H9 (cell line): ENCODE measurements at regions not wholly inside any gene's neighbourhood (a gene's known extent, or its start where the extent isn't known, plus 50 kb on each side); places are given as distances from the start of the nearest gene placed in this dataset.

Experiments
- DNase-seq: peaks from one replicate; pipeline ENCODE4 v3.0.0-alpha.2; 2017
- H2AFZ ChIP-seq: one replicate; pipeline ENCODE4 v1.6.1; 2013; ENCODE audit warnings: mild to moderate bottlenecking, low read length, control low read depth, moderate library complexity
- H2AK5ac ChIP-seq: 2 replicates; pipeline ENCODE4 v1.6.1; 2013; ENCODE audit warnings: low read length, control low read depth, mixed read lengths; ENCODE audit not compliant: insufficient read length
- H2BK120ac ChIP-seq: one replicate; pipeline ENCODE4 v1.6.1; 2013; ENCODE audit warnings: low read depth, mild to moderate bottlenecking, low read length, control low read depth, inconsistent platforms; ENCODE audit not compliant: poor library complexity, severe bottlenecking
- H2BK12ac ChIP-seq: 2 replicates; pipeline ENCODE4 v1.6.1; 2013; ENCODE audit warnings: low read length, control low read depth, mixed read lengths, low read depth; ENCODE audit not compliant: insufficient read length
- H2BK15ac ChIP-seq: 2 replicates; pipeline ENCODE4 v1.6.1; 2013; ENCODE audit warnings: low read depth, low read length, control low read depth
- H2BK20ac ChIP-seq: one replicate; pipeline ENCODE4 v1.6.1; 2013; ENCODE audit warnings: low read depth, mild to moderate bottlenecking, low read length, control low read depth, inconsistent platforms; ENCODE audit not compliant: poor library complexity, severe bottlenecking
- H2BK5ac ChIP-seq: 2 replicates; pipeline ENCODE4 v1.6.1; 2013; ENCODE audit warnings: low read length, control low read depth, mixed read lengths; ENCODE audit not compliant: insufficient read length
- H3K14ac ChIP-seq: 2 replicates; pipeline ENCODE4 v1.6.1; 2013; ENCODE audit warnings: low read length, control low read depth; ENCODE audit not compliant: insufficient read depth
- H3K18ac ChIP-seq: 2 replicates; pipeline ENCODE4 v1.6.1; 2013; ENCODE audit warnings: low read depth, mild to moderate bottlenecking, mixed read lengths, low read length, control low read depth; ENCODE audit not compliant: insufficient read length
- H3K23ac ChIP-seq: 2 replicates; pipeline ENCODE4 v1.6.1; 2013; ENCODE audit warnings: low read length, control low read depth, mixed read lengths, low read depth; ENCODE audit not compliant: insufficient read length
- H3K23me2 ChIP-seq: 2 replicates; pipeline ENCODE4 v1.6.1; 2013; ENCODE audit warnings: low read depth, mild to moderate bottlenecking, mixed read lengths, low read length, control low read depth; ENCODE audit not compliant: insufficient read length, poor library complexity, severe bottlenecking
- H3K27ac ChIP-seq: 2 replicates; pipeline ENCODE4 v1.5.1; 2013; ENCODE audit warnings: low read length, control low read depth, mixed read lengths, low read depth; ENCODE audit not compliant: insufficient read length
- H3K27me3 ChIP-seq: 2 replicates; pipeline ENCODE4 v1.6.1; 2013; ENCODE audit warnings: low read length, control low read depth, inconsistent platforms; ENCODE audit not compliant: insufficient read depth
- H3K4ac ChIP-seq: 2 replicates; pipeline ENCODE4 v1.6.1; 2013; ENCODE audit warnings: low read depth, mild to moderate bottlenecking, control low read depth, inconsistent platforms, low read length, moderate library complexity
- H3K4me1 ChIP-seq: 2 replicates; pipeline ENCODE4 v1.6.1; 2013; ENCODE audit warnings: low read length, control low read depth, inconsistent platforms; ENCODE audit not compliant: insufficient read depth
- H3K4me2 ChIP-seq: 2 replicates; pipeline ENCODE4 v1.6.1; 2013; ENCODE audit warnings: low read length, control low read depth, mixed read lengths; ENCODE audit not compliant: insufficient read length, insufficient read depth
- H3K56ac ChIP-seq: 2 replicates; pipeline ENCODE4 v1.6.1; 2013; ENCODE audit warnings: low read depth, mild to moderate bottlenecking, mixed read lengths, low read length, control low read depth; ENCODE audit not compliant: insufficient read length
- H3K79me1 ChIP-seq: 2 replicates; pipeline ENCODE4 v1.6.1; 2013; ENCODE audit warnings: low read depth, mild to moderate bottlenecking, moderate library complexity, low read length, control low read depth, inconsistent platforms; ENCODE audit not compliant: insufficient read depth, poor library complexity, severe bottlenecking
- H3K79me2 ChIP-seq: 2 replicates; pipeline ENCODE4 v1.6.1; 2013; ENCODE audit warnings: low read length, control low read depth, inconsistent platforms; ENCODE audit not compliant: insufficient read depth
- H3K9ac ChIP-seq: 2 replicates; pipeline ENCODE4 v1.6.1; 2013; ENCODE audit warnings: low read length, control low read depth, mixed read lengths; ENCODE audit not compliant: insufficient read length; ENCODE audit errors: extremely low read depth
- H3K9me3 ChIP-seq: one replicate; pipeline ENCODE4 v1.6.1; 2013; ENCODE audit warnings: low read depth, low read length, inconsistent platforms; ENCODE audit not compliant: control insufficient read depth
- H3T11ph ChIP-seq: one replicate; pipeline ENCODE4 v1.6.1; 2013; ENCODE audit warnings: mild to moderate bottlenecking, low read length, control low read depth, inconsistent platforms
- H4K20me1 ChIP-seq: one replicate; pipeline ENCODE4 v1.6.1; 2013; ENCODE audit not compliant: control insufficient read depth, insufficient read length, insufficient read depth
- H4K5ac ChIP-seq: 2 replicates; pipeline ENCODE4 v1.6.1; 2013; ENCODE audit warnings: low read depth, mild to moderate bottlenecking, mixed read lengths, low read length, control low read depth; ENCODE audit not compliant: insufficient read length
- H4K8ac ChIP-seq: replicated peaks from 2 replicates; pipeline ENCODE4 v1.6.1; 2013; ENCODE audit warnings: low read length, control low read depth, mixed read lengths, low read depth; ENCODE audit not compliant: insufficient read length
- H4K91ac ChIP-seq: 2 replicates; pipeline ENCODE4 v1.6.1; 2013; ENCODE audit warnings: low read depth, mild to moderate bottlenecking, moderate library complexity, mixed read lengths, low read length, control low read depth; ENCODE audit not compliant: insufficient read length
- H3K27ac Mint-ChIP-seq, 3 experiments: 2 replicates in 2 of 3; 3 replicates in 1 of 3; pipeline ENCODE4 v1.8.0; 2020 to 2021; ENCODE audit warnings: mixed read lengths in 3 of 3, mild to moderate bottlenecking in 1 of 3, moderate library complexity in 1 of 3
- H3K27me3 Mint-ChIP-seq: 2 replicates; pipeline ENCODE4 v1.8.0; 2021; ENCODE audit warnings: low read depth, mild to moderate bottlenecking, moderate library complexity, mixed read lengths
- H3K36me3 Mint-ChIP-seq, 3 experiments: 2 replicates in 2 of 3; 3 replicates in 1 of 3; pipeline ENCODE4 v1.8.0; 2020 to 2021; ENCODE audit warnings: low read depth in 3 of 3, mixed read lengths in 3 of 3; ENCODE audit not compliant: insufficient read depth in 1 of 3
- H3K4me1 Mint-ChIP-seq, 2 experiments: 2 replicates each; pipeline ENCODE4 v1.8.0; 2020; ENCODE audit warnings: mixed read lengths in 2 of 2
- H3K4me3 Mint-ChIP-seq, 2 experiments: 2 replicates in 1 of 2; 3 replicates in 1 of 2; pipeline ENCODE4 v1.8.0; 2020 to 2021; ENCODE audit warnings: mild to moderate bottlenecking in 2 of 2, mixed read lengths in 2 of 2, moderate library complexity in 1 of 2
- H3K9me3 Mint-ChIP-seq, 2 experiments: 2 replicates in 1 of 2; 3 replicates in 1 of 2; pipeline ENCODE4 v1.8.0; 2020; ENCODE audit warnings: mild to moderate bottlenecking in 2 of 2, mixed read lengths in 2 of 2, moderate library complexity in 1 of 2
- WGBS: extraction: QIAGEN DNeasy Blood & Tissue Kit; methylation state at CpG from one replicate; pipeline ENCODE4 v1.1.7; 2013; ENCODE audit warnings: missing lambda C conversion rate, low lambda C conversion rate, mixed read lengths; ENCODE audit not compliant: insufficient read length; ENCODE audit errors: extremely low coverage; 5-methylcytosine and 5-hydroxymethylcytosine counted together
- TF ChIP-seq, protein P1 (sequence below): fragments of 200-600 bp; sonication (generic); conservative IDR thresholded peaks from 3 replicates; pipeline ENCODE4 v1.8.0; 2021; ENCODE audit warnings: antibody characterized with exemption, mild to moderate bottlenecking

DNA sequence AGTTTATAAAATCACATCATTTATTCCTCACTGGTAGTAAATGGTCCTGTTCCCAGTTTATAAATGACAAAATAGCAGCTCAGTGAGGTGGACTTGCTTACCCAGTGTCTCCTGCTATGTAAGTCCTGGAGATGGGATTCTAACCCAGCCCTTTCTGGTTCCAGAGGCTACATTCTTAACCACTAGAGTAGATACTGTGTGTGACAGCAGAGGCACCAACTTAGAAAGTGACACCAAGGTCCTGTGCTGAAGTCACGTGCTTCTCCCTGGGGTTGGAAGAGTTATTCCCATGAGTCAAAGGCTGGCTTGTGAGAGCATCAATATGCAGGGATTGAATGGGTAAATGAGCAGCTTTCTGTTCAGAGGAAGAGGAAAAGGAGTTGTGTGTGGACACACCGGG is 167.3 kb upstream of the IRX3 start:
- H2AFZ ChIP-seq, result no peak overlapping the region
- H4K8ac ChIP-seq, result no peak overlapping the region
- H2AK5ac ChIP-seq, result no peak overlapping the region
- no peaks in the 10 kb centered on the region for H3K79me1 ChIP-seq
- no peak overlapping the region for H2BK5ac ChIP-seq
- H2BK12ac ChIP-seq, result no peak overlapping the region
- no peak overlapping the region for H3K4me2 ChIP-seq
- no peak overlapping the region for H3K4ac ChIP-seq
- H3K27me3 Mint-ChIP-seq, result peaks cover 7% of the 10 kb centered on the region
- H4K20me1 ChIP-seq, result no peaks in the 10 kb centered on the region
- no peak overlapping the region for H2BK20ac ChIP-seq
- no peaks in the 10 kb centered on the region for H3K79me2 ChIP-seq
- no peak overlapping the region for H2BK15ac ChIP-seq
- H3K4me1 Mint-ChIP-seq, result peaks cover 9 to 20% of the 10 kb centered on the region in 2 experiments
- H3K36me3 Mint-ChIP-seq, result no peaks in the 10 kb centered on the region; a peak in 1 of 7 replicates
- H3K23ac ChIP-seq, result no peak overlapping the region
- no peak overlapping the region for H3K18ac ChIP-seq
- no peak overlapping the region for H3K4me3 Mint-ChIP-seq
- H3T11ph ChIP-seq, result no peak overlapping the region
- no CpG with 5 or more reads among the region's 2 CpGs for WGBS
- no peaks in the 10 kb centered on the region for H3K27me3 ChIP-seq
- no peak overlapping the region for H4K5ac ChIP-seq
- H3K4me1 ChIP-seq, result no peaks in the 10 kb centered on the region
- no peak overlapping the region for H3K27ac ChIP-seq
- no peaks in the 10 kb centered on the region for H3K9me3 Mint-ChIP-seq
- H3K27ac Mint-ChIP-seq, result no peak overlapping the region; a peak in 1 of 7 replicates
- H3K9ac ChIP-seq, result no peak overlapping the region
- no peak overlapping the region for H3K14ac ChIP-seq
- H3K56ac ChIP-seq, result no peak overlapping the region
- TF ChIP-seq, protein P1, sequence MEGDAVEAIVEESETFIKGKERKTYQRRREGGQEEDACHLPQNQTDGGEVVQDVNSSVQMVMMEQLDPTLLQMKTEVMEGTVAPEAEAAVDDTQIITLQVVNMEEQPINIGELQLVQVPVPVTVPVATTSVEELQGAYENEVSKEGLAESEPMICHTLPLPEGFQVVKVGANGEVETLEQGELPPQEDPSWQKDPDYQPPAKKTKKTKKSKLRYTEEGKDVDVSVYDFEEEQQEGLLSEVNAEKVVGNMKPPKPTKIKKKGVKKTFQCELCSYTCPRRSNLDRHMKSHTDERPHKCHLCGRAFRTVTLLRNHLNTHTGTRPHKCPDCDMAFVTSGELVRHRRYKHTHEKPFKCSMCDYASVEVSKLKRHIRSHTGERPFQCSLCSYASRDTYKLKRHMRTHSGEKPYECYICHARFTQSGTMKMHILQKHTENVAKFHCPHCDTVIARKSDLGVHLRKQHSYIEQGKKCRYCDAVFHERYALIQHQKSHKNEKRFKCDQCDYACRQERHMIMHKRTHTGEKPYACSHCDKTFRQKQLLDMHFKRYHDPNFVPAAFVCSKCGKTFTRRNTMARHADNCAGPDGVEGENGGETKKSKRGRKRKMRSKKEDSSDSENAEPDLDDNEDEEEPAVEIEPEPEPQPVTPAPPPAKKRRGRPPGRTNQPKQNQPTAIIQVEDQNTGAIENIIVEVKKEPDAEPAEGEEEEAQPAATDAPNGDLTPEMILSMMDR, result no peak
- no peak overlapping the region for H4K91ac ChIP-seq
- no peaks in the 10 kb centered on the region for H3K23me2 ChIP-seq
- no peak for DNase-seq
- H2BK120ac ChIP-seq, result no peak overlapping the region
- no peaks in the 10 kb centered on the region for H3K9me3 ChIP-seq
